ENCODE measurements at regions not wholly inside any gene's neighbourhood (a gene's known extent, or its start where the extent isn't known, plus 50 kb on each side); places are given as distances from the start of the nearest gene placed in this dataset.
"Not testable (repeated sequence)": the region's sequence is repeated elsewhere in the genome, so short reads cannot be mapped to it uniquely, and the experiment has no call there.

GRCh38 chr16:54742436-54742835, 188.2 kb upstream of the IRX5 start:
- Histone ChIP-seq H3K27ac (ENCODE audit: low read length, poor library complexity, severe bottlenecking) (no peak overlapping the region), H2BK120ac (ENCODE audit: low read depth, low read length) (no peak overlapping the region)
- 42% methylated on average over 1 of the region's 1 CpG for WGBS

GRCh38 chr16:54739381-54739780, 191.3 kb upstream of the IRX5 start:
- Histone ChIP-seq H3K14ac (ENCODE audit: low read length in 2 of 2) (no peak overlapping the region), H3K27ac (ENCODE audit: low read length, poor library complexity, severe bottlenecking) (no peak overlapping the region), H3K9me3 (ENCODE audit: control insufficient read depth, low read length) (no peaks in the 10 kb centered on the region), H3K18ac (ENCODE audit: low read depth in 1 of 2, low read length in 2 of 2) (no peak overlapping the region), H2BK5ac (ENCODE audit: low read depth, low read length, poor library complexity, severe bottlenecking) (no peak overlapping the region), H3K4me2 (ENCODE audit: low read length, poor library complexity, severe bottlenecking) (no peak overlapping the region), H3K9ac (ENCODE audit: low read length) (no peak overlapping the region), H3K4ac (ENCODE audit: low read depth in 1 of 2, low read length in 2 of 2) (no peak overlapping the region), H4K91ac (ENCODE audit: low read length) (no peak overlapping the region), H3K4me1 (ENCODE audit: control insufficient read depth, insufficient read depth, low read depth, low read length) (no peaks in the 10 kb centered on the region), H3K27me3 (ENCODE audit: control insufficient read depth in 1 of 2, insufficient read depth in 1 of 2, low read length in 2 of 2) (peaks cover 0 to 4% of the 10 kb centered on the region in 2 experiments), H3K4me3 (ENCODE audit: insufficient read depth in 1 of 2, low read depth in 1 of 2, low read length in 2 of 2) (no peak overlapping the region), H2BK120ac (ENCODE audit: low read depth, low read length) (no peak overlapping the region), H3K36me3 (ENCODE audit: control insufficient read depth in 1 of 2, insufficient read depth in 2 of 2, low read depth in 1 of 2, low read length in 2 of 2) (no peaks in the 10 kb centered on the region), H2BK12ac (ENCODE audit: low read length in 2 of 2) (no peak overlapping the region), H3K79me1 (replicated peaks; ENCODE audit: low read length, poor library complexity, severe bottlenecking) (no peaks in the 10 kb centered on the region), H3K23ac (ENCODE audit: low read length in 2 of 2) (no peak overlapping the region), H2AFZ (ENCODE audit: low read depth, low read length) (no peak overlapping the region), H2BK15ac (ENCODE audit: low read depth, poor library complexity, severe bottlenecking) (no peak overlapping the region), H4K8ac (ENCODE audit: low read length) (no peak overlapping the region), H2AK5ac (ENCODE audit: low read length, severe bottlenecking) (no peak overlapping the region)
- no peak for DNase-seq
- WGBS = 100% methylated on average over 1 of the region's 4 CpGs

More at GRCh38 chr16:54742436-54742835, 188.2 kb upstream of the IRX5 start:
- no peak overlapping the region for H3K14ac ChIP-seq (ENCODE audit: low read length in 2 of 2)
- no peak overlapping the region for H3K4me3 ChIP-seq (ENCODE audit: insufficient read depth in 1 of 2, low read depth in 1 of 2, low read length in 2 of 2)
- no peak overlapping the region for H2AK5ac ChIP-seq (ENCODE audit: low read length, severe bottlenecking)
- no peaks in the 10 kb centered on the region for H3K4me1 ChIP-seq (ENCODE audit: control insufficient read depth, insufficient read depth, low read depth, low read length)
- no peak overlapping the region for H3K4me2 ChIP-seq (ENCODE audit: low read length, poor library complexity, severe bottlenecking)
- no peak for DNase-seq
- no peak overlapping the region for H2BK15ac ChIP-seq (ENCODE audit: low read depth, poor library complexity, severe bottlenecking)
- H3K9ac ChIP-seq (ENCODE audit: low read length) = no peak overlapping the region
- H3K79me1 ChIP-seq (replicated peaks; ENCODE audit: low read length, poor library complexity, severe bottlenecking) = no peaks in the 10 kb centered on the region
- no peak overlapping the region for H2BK5ac ChIP-seq (ENCODE audit: low read depth, low read length, poor library complexity, severe bottlenecking)
- H4K91ac ChIP-seq (ENCODE audit: low read length) = no peak overlapping the region
- H3K23ac ChIP-seq (ENCODE audit: low read length in 2 of 2) = no peak overlapping the region
- no peaks in the 10 kb centered on the region for H3K27me3 ChIP-seq (ENCODE audit: control insufficient read depth in 1 of 2, insufficient read depth in 1 of 2, low read length in 2 of 2)
- H3K9me3 ChIP-seq (ENCODE audit: control insufficient read depth, low read length) = no peaks in the 10 kb centered on the region
- no peak overlapping the region for H3K4ac ChIP-seq (ENCODE audit: low read depth in 1 of 2, low read length in 2 of 2)
- H3K18ac ChIP-seq (ENCODE audit: low read depth in 1 of 2, low read length in 2 of 2) = no peak overlapping the region
- H2BK12ac ChIP-seq (ENCODE audit: low read length in 2 of 2) = no peak overlapping the region
- H4K8ac ChIP-seq (ENCODE audit: low read length) = no peak overlapping the region
- H3K36me3 ChIP-seq (ENCODE audit: control insufficient read depth in 1 of 2, insufficient read depth in 2 of 2, low read depth in 1 of 2, low read length in 2 of 2) = no peaks in the 10 kb centered on the region
- H2AFZ ChIP-seq (ENCODE audit: low read depth, low read length) = no peak overlapping the region

- H3K9ac ChIP-seq (ENCODE audit: low read length) = no peak overlapping the region
- H2BK5ac ChIP-seq (ENCODE audit: low read depth, low read length, poor library complexity, severe bottlenecking) = no peak overlapping the region
- H3K27ac ChIP-seq (ENCODE audit: low read length, poor library complexity, severe bottlenecking) = no peak overlapping the region
- H2AFZ ChIP-seq (ENCODE audit: low read depth, low read length) = no peak overlapping the region
- H3K27me3 ChIP-seq (ENCODE audit: control insufficient read depth in 1 of 2, insufficient read depth in 1 of 2, low read length in 2 of 2) = peaks cover 0 to 12% of the 10 kb centered on the region in 2 experiments
- no peaks in the 10 kb centered on the region for H3K36me3 ChIP-seq (ENCODE audit: control insufficient read depth in 1 of 2, insufficient read depth in 2 of 2, low read depth in 1 of 2, low read length in 2 of 2)
- H4K8ac ChIP-seq (ENCODE audit: low read length) = no peak overlapping the region
- H2BK120ac ChIP-seq (ENCODE audit: low read depth, low read length) = no peak overlapping the region
- H3K4me1 ChIP-seq (ENCODE audit: control insufficient read depth, insufficient read depth, low read depth, low read length) = no peaks in the 10 kb centered on the region
- no peak overlapping the region for H3K23ac ChIP-seq (ENCODE audit: low read length in 2 of 2)
- H3K4ac ChIP-seq (ENCODE audit: low read depth in 1 of 2, low read length in 2 of 2) = no peak overlapping the region
- DNase-seq = no peak
- no peak overlapping the region for H4K91ac ChIP-seq (ENCODE audit: low read length)
- H3K4me2 ChIP-seq (ENCODE audit: low read length, poor library complexity, severe bottlenecking) = no peak overlapping the region
- WGBS = no CpG with 5 or more reads among the region's 1 CpG
- H3K4me3 ChIP-seq (ENCODE audit: insufficient read depth in 1 of 2, low read depth in 1 of 2, low read length in 2 of 2) = no peak overlapping the region
- no peaks in the 10 kb centered on the region for H3K79me1 ChIP-seq (replicated peaks; ENCODE audit: low read length, poor library complexity, severe bottlenecking)
- no peak overlapping the region for H3K14ac ChIP-seq (ENCODE audit: low read length in 2 of 2)
- no peak overlapping the region for H2BK15ac ChIP-seq (ENCODE audit: low read depth, poor library complexity, severe bottlenecking)
- no peak overlapping the region for H2AK5ac ChIP-seq (ENCODE audit: low read length, severe bottlenecking)
- no peak overlapping the region for H2BK12ac ChIP-seq (ENCODE audit: low read length in 2 of 2)
- H3K18ac ChIP-seq (ENCODE audit: low read depth in 1 of 2, low read length in 2 of 2) = no peak overlapping the region
- peaks cover 1% of the 10 kb centered on the region for H3K9me3 ChIP-seq (ENCODE audit: control insufficient read depth, low read length)
Measured at GRCh38 chr16:54734156-54734555, 196.5 kb upstream of the IRX5 start.

- H3K4me2 ChIP-seq (ENCODE audit: low read length, poor library complexity, severe bottlenecking); H3K4me1 ChIP-seq (ENCODE audit: control insufficient read depth, insufficient read depth, low read depth, low read length); H3K9me3 ChIP-seq (ENCODE audit: control insufficient read depth, low read length); H2BK15ac ChIP-seq (ENCODE audit: low read depth, poor library complexity, severe bottlenecking); DNase-seq; H3K4me3 ChIP-seq (ENCODE audit: insufficient read depth in 1 of 2, low read depth in 1 of 2, low read length in 2 of 2); H3K27me3 ChIP-seq (ENCODE audit: control insufficient read depth in 1 of 2, insufficient read depth in 1 of 2, low read length in 2 of 2); H3K23ac ChIP-seq (ENCODE audit: low read length in 2 of 2); H2AK5ac ChIP-seq (ENCODE audit: low read length, severe bottlenecking); H4K8ac ChIP-seq (ENCODE audit: low read length); H2BK12ac ChIP-seq (ENCODE audit: low read length in 2 of 2); H3K36me3 ChIP-seq (ENCODE audit: control insufficient read depth in 1 of 2, insufficient read depth in 2 of 2, low read depth in 1 of 2, low read length in 2 of 2); H3K27ac ChIP-seq (ENCODE audit: low read length, poor library complexity, severe bottlenecking); H2AFZ ChIP-seq (ENCODE audit: low read depth, low read length); H2BK5ac ChIP-seq (ENCODE audit: low read depth, low read length, poor library complexity, severe bottlenecking); H3K4ac ChIP-seq (ENCODE audit: low read depth in 1 of 2, low read length in 2 of 2); H3K18ac ChIP-seq (ENCODE audit: low read depth in 1 of 2, low read length in 2 of 2); H2BK120ac ChIP-seq (ENCODE audit: low read depth, low read length); H3K79me1 ChIP-seq (replicated peaks; ENCODE audit: low read length, poor library complexity, severe bottlenecking); H3K14ac ChIP-seq (ENCODE audit: low read length in 2 of 2); H3K9ac ChIP-seq (ENCODE audit: low read length); H4K91ac ChIP-seq (ENCODE audit: low read length): not testable (repeated sequence)
- 94% methylated on average over 1 of the region's 1 CpG for WGBS
Measured at GRCh38 chr16:54727696-54728095, 203.0 kb upstream of the IRX5 start.
